Endothelial cell of umbilical vein (primary cell): ENCODE measurements at regions not wholly inside any gene's neighbourhood (a gene's known extent, or its start where the extent isn't known, plus 50 kb on each side); places are given as distances from the start of the nearest gene placed in this dataset.

ENCODE experiments used
- BruUV-seq: library from RNA; stranded (reverse); fragments of 400-500 nt; replicated peaks from 2 replicates; lab custom pipeline; 2021; lab: Mats Ljungman, UMichigan
- CTCF ChIA-PET: fragments of 300-600, 350-600 bp; sonication (Branson Sonifier 250); formaldehyde crosslinking; loops from one replicate; lab custom pipeline; 2021; ENCODE audit warnings: antibody characterized with exemption, inconsistent platforms; lab: Charles Lee
- POLR2A ChIA-PET: fragments of 300-600, 350-600 bp; sonication (Branson Sonifier 250); formaldehyde crosslinking; loops from one replicate; lab custom pipeline; 2021; ENCODE audit warnings: antibody characterized with exemption, inconsistent platforms; lab: Charles Lee
- DNase-seq: peaks from one replicate; pipeline ENCODE4 v3.0.0-alpha.2; 2011; ENCODE audit warnings: low read depth, low spot score
- FAIRE-seq: peaks from 2 replicates; lab custom pipeline; 2011; peaks lifted over from hg19 to GRCh38; lab: Jason Lieb, UNC
- H2AFZ ChIP-seq: 2 replicates; pipeline ENCODE4 v1.6.0; 2012; ENCODE audit warnings: low read depth, low read length, control low read depth, inconsistent platforms
- H3K27ac ChIP-seq: 2 replicates; pipeline ENCODE4 v1.5.1; 2011; ENCODE audit warnings: low read depth, mild to moderate bottlenecking, control low read depth, low read length, moderate library complexity; ENCODE audit not compliant: insufficient read depth
- H3K27me3 ChIP-seq, 2 experiments: 2 replicates each; pipeline versions ENCODE4 v1.6.0 to v1.6.1; 2011; ENCODE audit warnings: low read length in 2 of 2, mixed read lengths in 1 of 2; ENCODE audit not compliant: control insufficient read depth in 2 of 2, insufficient read depth in 2 of 2
- H3K36me3 ChIP-seq, 2 experiments: 2 replicates in 1 of 2; 3 replicates in 1 of 2; pipeline ENCODE4 v1.5.1; 2011; ENCODE audit warnings: low read length in 2 of 2, mild to moderate bottlenecking in 1 of 2, moderate library complexity in 1 of 2; ENCODE audit not compliant: control insufficient read depth in 2 of 2, insufficient read depth in 2 of 2; ENCODE audit errors: extremely low read depth in 1 of 2
- H3K4me1 ChIP-seq: 3 replicates; pipeline ENCODE4 v1.5.1; 2011; ENCODE audit warnings: mild to moderate bottlenecking, low read length; ENCODE audit not compliant: control insufficient read depth, insufficient read depth; ENCODE audit errors: extremely low read depth
- H3K4me2 ChIP-seq: 2 replicates; pipeline ENCODE4 v1.6.1; 2011; ENCODE audit warnings: low read length, control low read depth, mixed read lengths; ENCODE audit not compliant: insufficient read depth
- H3K4me3 ChIP-seq, 3 experiments: fragments of 200-600 bp in 1 of 3; sonication (generic), shearing (Covaris generic) in 1 of 3; replicated peaks in 1 of 3; 2 replicates each; pipeline ENCODE4 v1.5.1; 2011 to 2016; ENCODE audit warnings: control low read depth in 3 of 3, low read length in 3 of 3, mild to moderate bottlenecking in 2 of 3, inconsistent platforms in 1 of 3, low read depth in 1 of 3, moderate library complexity in 1 of 3; ENCODE audit not compliant: insufficient read depth in 1 of 3
- H3K79me2 ChIP-seq: 2 replicates; pipeline ENCODE4 v1.6.0; 2012; ENCODE audit warnings: low read length, inconsistent platforms; ENCODE audit not compliant: control insufficient read depth, insufficient read depth
- H3K9ac ChIP-seq: replicated peaks from 2 replicates; pipeline ENCODE3; 2011; ENCODE audit warnings: low read length, control low read depth; ENCODE audit not compliant: insufficient read depth; ENCODE audit errors: extremely low read depth
- H3K9me1 ChIP-seq: replicated peaks from 3 replicates; pipeline ENCODE4 v1.6.0; 2011; ENCODE audit warnings: mild to moderate bottlenecking, low read length; ENCODE audit not compliant: control insufficient read depth, insufficient read depth; ENCODE audit errors: extremely low read depth
- H3K9me3 ChIP-seq: replicated peaks from 2 replicates; pipeline ENCODE4 v1.5.1; 2012; ENCODE audit warnings: low read length, inconsistent platforms; ENCODE audit not compliant: control insufficient read depth, insufficient read depth
- H4K20me1 ChIP-seq: replicated peaks from 2 replicates; pipeline ENCODE3; 2011; ENCODE audit warnings: mild to moderate bottlenecking, low read length; ENCODE audit not compliant: control insufficient read depth, insufficient read depth; ENCODE audit errors: extremely low read depth
- EZH2 ChIP-seq: IDR thresholded peaks from 2 replicates; pipeline ENCODE4 v1.6.1; 2012; ENCODE audit warnings: borderline replicate concordance, low read depth, mild to moderate bottlenecking, moderate library complexity, low read length, inconsistent platforms; ENCODE audit not compliant: severe bottlenecking
- FOS ChIP-seq: IDR thresholded peaks from 2 replicates; pipeline ENCODE4 v1.6.1; 2011; ENCODE audit warnings: mild to moderate bottlenecking, low read length, moderate library complexity, borderline replicate concordance; ENCODE audit not compliant: insufficient read depth
- GATA2 ChIP-seq: IDR thresholded peaks from 2 replicates; pipeline ENCODE4 v1.7.0; 2011; ENCODE audit warnings: low read depth, mild to moderate bottlenecking, moderate library complexity, mixed read lengths, low read length; ENCODE audit not compliant: insufficient read length, insufficient read depth
- JUN ChIP-seq: IDR thresholded peaks from 2 replicates; pipeline ENCODE4 v1.6.1; 2011; ENCODE audit warnings: borderline replicate concordance, low read depth; ENCODE audit not compliant: insufficient read length, insufficient read depth
- MYC ChIP-seq: IDR thresholded peaks from one replicate; pipeline ENCODE4 v1.6.1; 2011; ENCODE audit warnings: mild to moderate bottlenecking, low read depth, low read length
- POLR2A ChIP-seq: IDR thresholded peaks from 2 replicates; pipeline ENCODE4 v1.6.1; 2012; ENCODE audit warnings: low read depth, mild to moderate bottlenecking, control low read depth, low read length
- POLR2AphosphoS5 ChIP-seq: IDR thresholded peaks from 2 replicates; pipeline ENCODE4 v1.6.1; 2012; ENCODE audit warnings: low read depth, mild to moderate bottlenecking, control low read depth, low read length, moderate library complexity; ENCODE audit not compliant: insufficient read depth
- dilution Hi-C: fragments of 300-500 bp; cut with MboI; formaldehyde crosslinking; loops from one replicate; pipeline ENCODE4 v1.15.0; 2019; ENCODE audit warnings: low sequenced_read_pairs; ENCODE audit not compliant: extremely low pct_ligation_motif_present
- intact Hi-C: fragments of 100-400 bp; cut with micrococcal nuclease; formaldehyde crosslinking; loops from one replicate; pipeline ENCODE4 v1.10.0; 2022
- TF ChIP-seq, protein P1 (sequence below), 2 donors: IDR thresholded peaks; 1 replicate in 1 of 2; 2 replicates in 1 of 2; pipeline ENCODE4 v1.5.1; 2011; ENCODE audit warnings: low read length in 2 of 2, mild to moderate bottlenecking in 2 of 2, moderate library complexity in 2 of 2, control low read depth in 1 of 2, inconsistent platforms in 1 of 2, low read depth in 1 of 2; ENCODE audit not compliant: insufficient read depth in 1 of 2; ENCODE audit errors: extremely low read depth in 1 of 2
- TF ChIP-seq, protein P2 (sequence below): IDR thresholded peaks from 2 replicates; pipeline ENCODE4 v1.6.1; 2011; ENCODE audit not compliant: insufficient read depth, insufficient read length

DNA sequence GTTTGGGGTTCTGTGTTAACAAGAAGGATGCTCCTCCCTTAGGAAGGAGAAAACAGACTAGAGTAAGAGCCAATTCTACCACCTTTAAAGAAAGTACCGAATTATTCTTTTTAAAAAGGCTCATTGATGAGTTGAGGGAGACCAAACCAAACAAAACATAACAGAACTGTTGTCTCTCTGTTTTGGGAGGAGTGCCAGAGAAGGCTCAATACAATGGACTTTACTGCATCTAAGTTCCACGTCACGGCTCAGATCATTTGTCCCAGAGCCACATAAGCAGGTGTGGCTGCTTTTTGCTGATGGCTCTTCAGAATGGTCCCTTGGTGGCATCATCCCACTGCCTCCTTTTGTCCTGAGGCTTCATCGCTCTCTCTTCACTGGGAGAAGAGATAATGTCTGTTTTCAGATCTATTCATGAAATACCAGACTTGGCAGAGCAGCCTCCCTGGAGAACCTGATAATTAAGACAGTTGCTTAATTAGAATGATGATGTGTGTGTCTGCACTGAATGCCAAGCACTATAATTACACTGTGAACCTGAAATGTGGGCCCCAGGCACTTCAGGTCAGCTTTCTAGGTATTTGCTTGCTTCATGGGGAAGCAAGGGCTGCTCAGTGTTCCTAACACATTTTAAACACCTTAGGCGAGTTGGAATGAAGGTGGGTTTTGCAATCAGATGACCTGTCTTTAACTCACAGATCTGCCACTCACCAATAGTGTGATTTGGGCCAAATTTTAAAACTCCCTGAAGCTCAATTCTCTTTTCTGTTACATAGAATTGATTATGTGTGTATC, 335.2 kb upstream of the MCTP2 start:
- CTCF ChIA-PET = no interaction called here

More for the DNA sequence above, 335.2 kb upstream of the MCTP2 start:
- no peaks in the 10 kb centered on the region for H3K4me1 ChIP-seq
- no peaks in the 10 kb centered on the region for H3K27me3 ChIP-seq
- POLR2A ChIA-PET = no interaction called here
- BruUV-seq = no TSS peak
- no peak overlapping the region for H3K9ac ChIP-seq
- dilution Hi-C loops = no loop called here
- FAIRE-seq (no peak), DNase-seq (no peak)
- no peaks in the 10 kb centered on the region for H3K9me1 ChIP-seq
- no peaks in the 10 kb centered on the region for H3K79me2 ChIP-seq
- H4K20me1 ChIP-seq = no peaks in the 10 kb centered on the region
- H3K27ac ChIP-seq = no peak overlapping the region
- intact Hi-C loops = no loop called here
- H3K9me3 ChIP-seq = no peaks in the 10 kb centered on the region
- H3K4me3 ChIP-seq = no peak overlapping the region
- H2AFZ ChIP-seq = no peak overlapping the region
- TF ChIP-seq MYC (no peak), GATA2 (no peak), POLR2AphosphoS5 (no peak), POLR2A (no peak), EZH2 (no peak), FOS (no peak), JUN (no peak)
- TF ChIP-seq, protein P1, sequence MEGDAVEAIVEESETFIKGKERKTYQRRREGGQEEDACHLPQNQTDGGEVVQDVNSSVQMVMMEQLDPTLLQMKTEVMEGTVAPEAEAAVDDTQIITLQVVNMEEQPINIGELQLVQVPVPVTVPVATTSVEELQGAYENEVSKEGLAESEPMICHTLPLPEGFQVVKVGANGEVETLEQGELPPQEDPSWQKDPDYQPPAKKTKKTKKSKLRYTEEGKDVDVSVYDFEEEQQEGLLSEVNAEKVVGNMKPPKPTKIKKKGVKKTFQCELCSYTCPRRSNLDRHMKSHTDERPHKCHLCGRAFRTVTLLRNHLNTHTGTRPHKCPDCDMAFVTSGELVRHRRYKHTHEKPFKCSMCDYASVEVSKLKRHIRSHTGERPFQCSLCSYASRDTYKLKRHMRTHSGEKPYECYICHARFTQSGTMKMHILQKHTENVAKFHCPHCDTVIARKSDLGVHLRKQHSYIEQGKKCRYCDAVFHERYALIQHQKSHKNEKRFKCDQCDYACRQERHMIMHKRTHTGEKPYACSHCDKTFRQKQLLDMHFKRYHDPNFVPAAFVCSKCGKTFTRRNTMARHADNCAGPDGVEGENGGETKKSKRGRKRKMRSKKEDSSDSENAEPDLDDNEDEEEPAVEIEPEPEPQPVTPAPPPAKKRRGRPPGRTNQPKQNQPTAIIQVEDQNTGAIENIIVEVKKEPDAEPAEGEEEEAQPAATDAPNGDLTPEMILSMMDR (IDR thresholded peaks at IDR 0.05; ENCODE audit: extremely low read depth in 1 of 2, insufficient read depth in 1 of 2, low read depth in 1 of 2, low read length in 2 of 2) = no peak
- TF ChIP-seq, protein P2, sequence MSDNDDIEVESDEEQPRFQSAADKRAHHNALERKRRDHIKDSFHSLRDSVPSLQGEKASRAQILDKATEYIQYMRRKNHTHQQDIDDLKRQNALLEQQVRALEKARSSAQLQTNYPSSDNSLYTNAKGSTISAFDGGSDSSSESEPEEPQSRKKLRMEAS = no peak
- no peak overlapping the region for H3K4me2 ChIP-seq
- H3K36me3 ChIP-seq = no peaks in the 10 kb centered on the region
